Common myeloid progenitor, CD34-positive (primary cell): ENCODE measurements at regions not wholly inside any gene's neighbourhood (a gene's known extent, or its start where the extent isn't known, plus 50 kb on each side); places are given as distances from the start of the nearest gene placed in this dataset.
A peak's percentile ranks its signal among the peaks of the same experiment; 100 is the strongest.

Experiments used
- CTCF ChIA-PET: fragments of 350-600 bp; sonication (Branson Sonifier 250); formaldehyde crosslinking; loops from one replicate; lab custom pipeline; 2021; ENCODE audit warnings: antibody characterized with exemption; lab: Charles Lee
- POLR2A ChIA-PET: fragments of 350-600 bp; sonication (Branson Sonifier 250); formaldehyde crosslinking; loops from one replicate; lab custom pipeline; 2021; ENCODE audit warnings: antibody characterized with exemption; lab: Charles Lee
- DNase-seq, 3 donors: peaks; one replicate each; pipeline versions ENCODE4 v3.0.0 to v3.0.0-alpha.2; 2013
- H3K27ac ChIP-seq, 2 experiments: 1 replicate in 1 of 2; 2 replicates in 1 of 2; pipeline ENCODE4 v1.7.0; 2013; ENCODE audit warnings: inconsistent platforms in 2 of 2, low read length in 2 of 2, mild to moderate bottlenecking in 2 of 2, low read depth in 1 of 2, moderate library complexity in 1 of 2; ENCODE audit not compliant: severe bottlenecking in 2 of 2, insufficient read depth in 1 of 2, poor library complexity in 1 of 2
- H3K27me3 ChIP-seq, 5 experiments: replicated peaks in 2 of 5; 1 replicate in 3 of 5; 2 replicates in 2 of 5; pipeline versions ENCODE4 v1.6.1 to v1.7.0; 2013; ENCODE audit warnings: low read length in 4 of 5, mild to moderate bottlenecking in 2 of 5, moderate library complexity in 2 of 5, inconsistent platforms in 1 of 5; ENCODE audit not compliant: insufficient read depth in 5 of 5, control insufficient read depth in 4 of 5
- H3K36me3 ChIP-seq, 4 experiments: 1 replicate in 2 of 4; 2 replicates in 2 of 4; pipeline versions ENCODE4 v1.6.1 to v1.7.0; 2013; ENCODE audit warnings: low read length in 3 of 4, control low read depth in 1 of 4, mild to moderate bottlenecking in 1 of 4; ENCODE audit not compliant: control insufficient read depth in 4 of 4, insufficient read depth in 4 of 4
- H3K4me1 ChIP-seq, 4 experiments: 1 replicate in 3 of 4; 2 replicates in 1 of 4; pipeline versions ENCODE4 v1.6.1 to v1.7.1; 2013; ENCODE audit warnings: low read length in 3 of 4, mild to moderate bottlenecking in 3 of 4, control low read depth in 1 of 4, inconsistent platforms in 1 of 4, moderate library complexity in 1 of 4; ENCODE audit not compliant: control insufficient read depth in 4 of 4, insufficient read depth in 4 of 4; ENCODE audit errors: control extremely low read depth in 1 of 4
- H3K4me3 ChIP-seq, 7 experiments: 1 replicate in 4 of 7; 2 replicates in 3 of 7; pipeline versions ENCODE4 v1.5.1 to v1.7.0; 2013; ENCODE audit warnings: mild to moderate bottlenecking in 7 of 7, low read length in 6 of 7, moderate library complexity in 6 of 7, inconsistent platforms in 2 of 7, low read depth in 2 of 7, control low read depth in 1 of 7; ENCODE audit not compliant: insufficient read depth in 4 of 7, control insufficient read depth in 1 of 7; ENCODE audit errors: extremely low read depth in 1 of 7
- H3K9me3 ChIP-seq, 5 experiments: 1 replicate in 4 of 5; 2 replicates in 1 of 5; pipeline versions ENCODE4 v1.6.1 to v1.7.1; 2013; ENCODE audit warnings: low read length in 4 of 5, mild to moderate bottlenecking in 2 of 5, inconsistent platforms in 1 of 5, low read depth in 1 of 5, moderate library complexity in 1 of 5; ENCODE audit not compliant: control insufficient read depth in 4 of 5, insufficient read depth in 2 of 5; ENCODE audit errors: control extremely low read depth in 1 of 5
- WGBS: methylation state at CpG from one replicate; pipeline ENCODE4 v1.1.5; 2013; ENCODE audit not compliant: insufficient coverage; 5-methylcytosine and 5-hydroxymethylcytosine counted together

DNA sequence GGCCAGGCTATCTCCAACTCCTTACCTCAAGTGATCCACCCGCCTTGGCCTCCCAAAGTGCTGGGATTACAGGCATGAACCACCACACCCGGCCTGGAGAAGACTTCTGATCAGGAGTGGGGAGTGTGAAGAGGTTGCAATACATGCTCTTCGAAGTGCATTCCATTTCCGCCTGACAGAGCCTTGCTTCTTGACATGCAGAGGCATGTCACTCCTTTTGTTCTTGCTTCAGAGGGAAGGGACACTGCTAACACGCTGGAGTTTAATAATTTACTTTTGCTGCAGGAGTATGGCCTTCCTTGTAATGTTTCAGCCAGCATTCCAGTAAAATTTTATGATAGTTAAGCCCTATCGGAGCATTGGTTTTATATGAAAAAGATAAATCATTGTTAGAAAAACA is 74.9 kb downstream of the SLC25A47 start:
- Histone ChIP-seq H3K4me1 (peaks cover 0 to 6% (median 4%) of the 10 kb centered on the region in 4 experiments), H3K27ac (no peak overlapping the region), H3K9me3 (no peaks in the 10 kb centered on the region), H3K36me3 (no peaks in the 10 kb centered on the region), H3K27me3 (peaks cover 0 to 3% (median 0%) of the 10 kb centered on the region in 5 experiments), H3K4me3 (no peak overlapping the region)
- ChIA-PET CTCF (interaction anchor here (0.5 to 1.2 kb wide), 3 partner anchors 12 to 21 kb away, joined by 3 to 5 read pairs (median 4); no protein-coding TSS in a partner anchor), POLR2A (no interaction called here)
- DNase-seq: no peak
- 83% methylated on average over 2 of the region's 6 CpGs for WGBS

DNA sequence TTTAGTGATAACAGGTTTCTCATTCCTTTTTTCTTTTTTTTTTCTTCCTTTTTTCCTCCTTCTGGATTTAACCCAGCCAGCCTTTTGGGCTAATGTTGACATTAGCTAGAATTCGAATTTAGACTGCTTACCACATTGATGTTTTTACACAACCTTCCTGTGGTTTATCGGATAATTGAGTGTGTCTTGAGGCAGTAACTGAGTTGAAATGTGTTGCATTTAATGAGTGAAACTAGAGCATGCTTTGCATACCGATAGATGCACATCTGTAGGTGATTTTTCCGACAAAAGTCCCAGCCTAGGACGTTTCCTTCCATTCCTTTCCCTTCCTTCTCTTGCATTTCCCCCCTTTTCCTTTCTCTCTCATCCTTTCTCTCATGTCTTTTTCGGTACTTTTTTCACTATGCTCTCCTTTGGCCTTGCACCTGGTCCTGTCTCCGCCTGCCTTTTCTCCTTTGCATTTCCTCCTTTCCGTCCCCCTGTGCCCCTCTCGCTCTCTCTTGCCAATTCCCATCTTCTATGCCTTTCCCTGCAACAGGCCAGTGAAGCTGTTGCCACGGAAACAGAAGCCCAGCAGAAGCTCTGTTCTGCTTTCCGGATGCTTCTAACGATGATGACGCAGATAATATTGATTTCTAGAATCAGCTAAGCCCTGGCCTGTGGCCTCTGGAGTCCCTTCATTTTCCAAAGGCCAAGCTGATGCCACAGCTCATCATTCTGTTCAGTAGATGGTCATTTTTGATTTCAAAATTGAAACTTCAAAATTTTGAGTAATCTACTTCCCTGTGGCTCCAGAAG is 76.1 kb downstream of the SLC25A47 start:
- Histone ChIP-seq H3K36me3 (no peaks in the 10 kb centered on the region), H3K4me1 (peaks cover 0 to 6% (median 5%) of the 10 kb centered on the region in 4 experiments), H3K27me3 (peaks cover 0 to 3% (median 0%) of the 10 kb centered on the region in 5 experiments), H3K4me3 (no peak overlapping the region), H3K27ac (no peak overlapping the region), H3K9me3 (no peaks in the 10 kb centered on the region)
- DNase-seq: no peak
- CTCF ChIA-PET: interaction anchor here (0.9 to 1.7 kb wide), 3 partner anchors 11 to 15 kb away, joined by 3 to 5 read pairs (median 5); no protein-coding TSS in a partner anchor
- POLR2A ChIA-PET: no interaction called here
- 87% methylated on average over 10 of the region's 13 CpGs for WGBS

DNA sequence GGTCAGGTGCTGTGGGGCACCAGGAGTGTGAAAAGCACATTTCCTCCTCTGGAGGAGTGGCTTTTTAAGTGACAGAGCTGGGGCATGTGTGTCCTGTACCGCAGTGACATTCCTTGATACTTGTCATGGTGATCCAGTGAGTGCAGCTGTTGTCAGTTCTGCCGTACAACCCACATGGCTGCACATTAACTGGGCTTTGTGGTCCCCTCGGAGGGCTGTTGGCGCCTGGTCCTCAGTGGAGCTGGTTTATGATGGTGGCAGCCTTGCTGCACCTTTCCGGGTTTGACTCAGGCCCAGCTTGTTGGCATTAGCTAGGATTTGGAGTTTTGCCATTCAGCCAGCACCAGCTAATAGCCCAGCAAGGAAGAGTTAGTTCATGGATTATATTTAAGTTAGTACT is 77.0 kb downstream of the SLC25A47 start:
- WGBS: 100% methylated on average over 3 of the region's 5 CpGs
- no peak overlapping the region for H3K27ac ChIP-seq

DNA sequence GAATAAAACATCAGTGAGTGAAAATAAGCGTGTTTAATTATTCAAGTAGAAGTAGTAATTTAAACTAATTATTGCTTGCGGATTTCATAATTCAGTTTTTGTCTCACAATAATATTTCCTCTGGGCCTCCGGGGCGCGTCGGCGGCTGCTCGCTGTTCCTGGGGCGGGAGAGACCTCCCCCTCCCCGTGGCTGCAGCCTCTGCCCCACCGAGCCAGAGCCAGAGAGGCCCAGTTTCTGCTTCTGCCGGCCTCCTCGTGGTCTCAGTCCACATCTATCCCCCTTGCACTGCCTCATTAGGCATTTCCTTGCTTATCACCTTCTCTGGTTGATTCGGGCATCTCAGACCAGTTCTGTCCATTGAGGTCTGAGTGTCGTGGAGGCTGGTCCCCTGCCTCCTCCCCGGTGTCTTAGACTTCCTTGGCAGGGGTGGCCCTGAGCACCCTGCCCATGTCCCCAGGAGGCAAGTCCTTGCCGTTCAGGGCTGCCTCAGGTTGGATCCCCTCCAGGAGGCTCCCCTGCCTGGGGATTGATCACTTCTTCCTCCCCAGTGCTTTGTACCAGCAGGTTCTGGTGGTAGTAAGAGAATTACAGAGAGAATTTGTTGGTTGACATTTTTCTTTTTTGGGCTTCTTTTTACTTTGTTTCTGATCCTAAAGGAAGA is 78.0 kb downstream of the SLC25A47 start:
- POLR2A ChIA-PET: no interaction called here
- H3K4me3 ChIP-seq: no peak overlapping the region
- DNase-seq: no peak
- WGBS: 89% methylated on average over 12 of the region's 17 CpGs
- H3K27ac ChIP-seq: no peak overlapping the region
- H3K27me3 ChIP-seq: peaks cover 0 to 3% (median 0%) of the 10 kb centered on the region in 5 experiments
- no peaks in the 10 kb centered on the region for H3K9me3 ChIP-seq
- peaks cover under 1 to 14% (median 11%) of the 10 kb centered on the region in 4 experiments for H3K4me1 ChIP-seq
- CTCF ChIA-PET: interaction anchor here (2.3 kb wide), 1 partner anchor 16 kb away, joined by 12 read pairs; no protein-coding TSS in a partner anchor
- H3K36me3 ChIP-seq: no peaks in the 10 kb centered on the region

More for the DNA sequence above, 77.0 kb downstream of the SLC25A47 start:
- H3K27me3 ChIP-seq: peaks cover 0 to 3% (median 0%) of the 10 kb centered on the region in 5 experiments
- H3K9me3 ChIP-seq: no peaks in the 10 kb centered on the region
- ChIA-PET POLR2A (no interaction called here), CTCF (interaction anchor here (1.7 kb wide), 1 partner anchor 16 kb away, joined by 5 read pairs; no protein-coding TSS in a partner anchor)
- no peak overlapping the region for H3K4me3 ChIP-seq
- H3K4me1 ChIP-seq: peaks cover 0 to 9% (median 7%) of the 10 kb centered on the region in 4 experiments
- no peaks in the 10 kb centered on the region for H3K36me3 ChIP-seq
- DNase-seq: no peak

DNA sequence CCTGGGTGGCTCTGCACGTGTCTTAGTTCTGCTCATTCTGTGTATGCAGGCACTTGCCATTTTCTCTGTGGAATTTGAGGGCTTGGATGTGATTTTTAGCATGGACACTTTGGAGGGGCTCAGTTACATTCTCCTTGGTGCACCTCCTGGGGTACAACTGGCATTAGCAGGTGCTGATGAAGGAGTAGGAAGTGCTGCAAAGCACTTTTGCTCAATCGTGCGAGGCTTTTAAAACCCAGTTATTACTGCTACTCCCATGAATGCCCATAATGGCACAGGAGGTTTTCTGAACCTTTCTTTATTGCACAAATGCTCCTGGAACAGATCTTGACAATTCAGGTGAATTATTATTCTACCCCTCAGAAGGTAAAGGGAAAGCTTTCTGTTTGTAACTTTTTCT is 78.7 kb downstream of the SLC25A47 start:
- POLR2A ChIA-PET: no interaction called here
- H3K27ac ChIP-seq: no peak overlapping the region

DNA sequence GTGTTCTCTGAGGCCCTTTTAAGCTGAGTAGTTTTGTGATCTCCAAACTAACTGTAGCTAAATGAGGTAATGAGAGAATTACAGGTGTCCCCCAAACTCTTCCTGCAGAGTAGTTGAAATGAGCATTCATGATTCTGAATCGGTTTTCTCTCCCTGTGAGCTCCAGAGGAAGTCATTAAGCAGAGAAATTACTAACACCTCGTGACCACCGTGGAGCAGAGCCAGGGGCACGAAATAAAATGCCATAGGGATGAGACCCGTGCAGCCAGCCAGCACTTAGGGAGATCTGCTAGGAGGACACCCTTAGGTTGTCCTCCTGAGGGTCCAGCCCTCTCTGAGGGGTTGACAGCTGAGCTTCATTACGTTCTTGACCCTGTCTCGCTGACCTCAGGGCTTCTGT is 79.5 kb downstream of the SLC25A47 start:
- ChIA-PET CTCF (interaction anchor here (1.3 to 2.3 kb wide), 4 partner anchors 18 to 38 kb away, joined by 3 to 12 read pairs (median 5); no protein-coding TSS in a partner anchor), POLR2A (no interaction called here)
- Histone ChIP-seq H3K9me3 (no peaks in the 10 kb centered on the region), H3K4me3 (no peak overlapping the region), H3K27ac (no peak overlapping the region), H3K27me3 (peaks cover 0 to 3% (median 0%) of the 10 kb centered on the region in 5 experiments), H3K36me3 (no peaks in the 10 kb centered on the region), H3K4me1 (peaks cover 6 to 23% (median 20%) of the 10 kb centered on the region in 4 experiments)
- peak in 2 of 3 donors; percentile 5 to 11 for DNase-seq
- 9% methylated on average over 5 of the region's 7 CpGs for WGBS

More for the DNA sequence above, 78.7 kb downstream of the SLC25A47 start:
- H3K4me1 ChIP-seq: peaks cover 6 to 20% (median 18%) of the 10 kb centered on the region in 4 experiments
- peaks cover 0 to 3% (median 0%) of the 10 kb centered on the region in 5 experiments for H3K27me3 ChIP-seq
- no peak overlapping the region for H3K4me3 ChIP-seq
- 83% methylated on average over 3 of the region's 3 CpGs for WGBS
- DNase-seq: no peak
- no peaks in the 10 kb centered on the region for H3K9me3 ChIP-seq
- H3K36me3 ChIP-seq: no peaks in the 10 kb centered on the region
- CTCF ChIA-PET: interaction anchor here (1.3 to 2.3 kb wide), 4 partner anchors 17 to 39 kb away, joined by 3 to 12 read pairs (median 5); no protein-coding TSS in a partner anchor
